H1 (cell line): ENCODE measurements at regions not wholly inside any gene's neighbourhood (a gene's known extent, or its start where the extent isn't known, plus 50 kb on each side); places are given as distances from the start of the nearest gene placed in this dataset.

Source experiments
- CBX5 ChIP-seq: fragments of 300-800, 300-1000 bp; sonication (generic); IDR thresholded peaks from 2 replicates; pipeline ENCODE4 v1.7.1; 2016; ENCODE audit warnings: antibody characterized with exemption, low read length, low read depth
- CEBPB ChIP-seq: IDR thresholded peaks from 2 replicates; pipeline ENCODE4 v1.6.1; 2012; ENCODE audit warnings: low read depth, low read length

DNA sequence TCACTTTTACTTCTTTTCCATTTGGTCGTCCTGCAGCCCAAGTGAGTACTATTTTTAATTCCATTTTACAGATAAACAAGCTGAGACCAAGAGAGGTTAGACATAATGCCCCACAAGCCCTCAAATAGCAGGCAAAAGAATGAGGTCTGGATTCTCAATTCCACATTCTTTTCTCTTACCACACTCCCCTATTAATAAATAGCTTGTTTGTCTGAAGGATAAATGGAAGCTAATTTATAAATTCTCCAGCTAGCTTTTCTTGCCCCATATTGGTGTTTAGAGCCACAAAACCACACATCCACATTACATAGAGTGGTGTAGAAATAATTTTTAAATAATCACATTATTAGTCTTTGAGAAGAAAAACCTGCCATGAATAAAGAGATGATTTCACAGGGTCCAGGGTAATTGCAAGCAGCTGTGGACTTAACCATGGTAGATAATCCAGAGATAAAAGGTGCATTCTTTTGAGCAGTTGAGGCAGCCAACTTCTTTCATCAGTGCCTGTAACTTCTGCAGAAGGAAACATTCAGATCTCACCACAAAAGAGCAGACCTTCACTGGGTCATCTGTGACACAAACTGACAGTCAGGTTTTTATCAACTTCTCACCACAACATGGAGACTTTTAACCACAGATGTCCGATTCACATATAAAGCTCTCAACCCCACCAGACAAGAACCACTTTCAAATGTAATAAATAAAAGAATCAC is 313.4 kb upstream of the STT3B start (continued):
- TF ChIP-seq CEBPB (no peak), CBX5 (no peak)
- TF ChIP-seq, all 59 proteins: peak for 0
